ENCODE measurements at regions not wholly inside any gene's neighbourhood (a gene's known extent, or its start where the extent isn't known, plus 50 kb on each side); places are given as distances from the start of the nearest gene placed in this dataset.
"Not testable (repeated sequence)": the region's sequence is repeated elsewhere in the genome, so short reads cannot be mapped to it uniquely, and the experiment has no call there.

DNA sequence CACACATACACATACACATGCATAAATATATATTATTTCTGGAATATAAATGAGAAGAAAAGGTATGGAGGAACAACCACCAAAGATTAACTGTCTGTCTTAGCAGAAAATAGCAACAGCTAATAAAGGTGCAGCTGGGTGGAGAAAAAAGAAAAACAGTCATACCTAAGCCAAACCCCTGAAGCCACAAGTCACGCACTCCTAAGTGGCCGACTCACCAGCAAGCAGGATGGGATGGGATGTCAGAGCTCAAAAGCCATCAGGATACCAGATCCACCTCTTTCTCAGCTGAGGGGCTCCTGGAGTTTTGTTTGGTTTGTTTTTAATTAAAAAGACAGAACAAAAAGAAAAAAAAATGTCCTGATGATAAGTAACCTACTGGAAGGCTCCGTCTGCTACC is 64.7 kb upstream of the HIVEP3 start:
- DNase-seq (ENCODE audit: low read depth in 2 of 2): no peak

DNA sequence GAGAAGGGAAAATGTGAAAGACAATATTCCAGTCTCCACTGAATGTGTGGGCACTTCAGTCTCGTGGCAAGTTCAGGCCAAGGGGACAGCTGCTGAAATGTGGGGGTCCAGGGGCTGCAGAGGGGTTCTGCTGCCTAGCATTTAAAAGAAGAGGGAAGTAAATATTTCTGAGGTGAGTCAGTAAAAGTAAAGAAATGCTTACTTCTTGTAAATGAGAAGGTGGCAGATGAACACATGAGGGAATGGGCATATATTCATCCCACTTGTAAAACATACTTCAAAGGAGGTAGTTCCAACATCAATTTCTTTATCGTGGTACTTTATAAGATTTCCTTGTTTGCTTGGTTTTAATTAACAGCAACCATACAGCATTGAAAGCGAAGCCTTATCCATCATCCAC is 63.1 kb upstream of the HIVEP3 start:
- no peak for DNase-seq (ENCODE audit: low read depth in 2 of 2)

GRCh38 chr1:41980827-41981653 is 62.3 kb upstream of the HIVEP3 start:
- DNase-seq (ENCODE audit: low read depth in 2 of 2): no peak

- DNase-seq (ENCODE audit: low read depth in 2 of 2): no peak
Measured at GRCh38 chr1:41978986-41979385, 60.3 kb upstream of the HIVEP3 start.

GRCh38 chr1:41977326-41977725 is 58.6 kb upstream of the HIVEP3 start:
- DNase-seq (ENCODE audit: low read depth in 2 of 2): no peak

DNA sequence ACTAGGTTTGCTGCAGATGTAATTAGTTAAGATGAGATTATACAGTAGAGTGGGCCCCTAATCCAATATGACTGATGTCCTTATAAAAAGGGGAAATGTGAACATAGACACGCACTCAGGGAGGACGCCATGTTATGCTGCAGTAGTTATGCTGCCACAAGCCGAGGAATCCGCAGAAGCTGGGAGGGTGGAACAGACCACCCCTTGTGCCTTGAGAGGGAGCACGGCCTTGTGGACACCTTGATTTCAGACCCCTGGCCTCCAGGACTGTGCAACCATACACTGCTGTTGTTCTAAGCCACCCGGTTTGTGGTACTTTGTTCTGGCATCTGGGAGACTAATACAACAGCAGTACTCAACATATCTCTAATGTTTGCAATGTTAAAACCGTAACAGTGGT is 57.9 kb upstream of the HIVEP3 start:
- no peak for DNase-seq (ENCODE audit: low read depth in 2 of 2)

DNA sequence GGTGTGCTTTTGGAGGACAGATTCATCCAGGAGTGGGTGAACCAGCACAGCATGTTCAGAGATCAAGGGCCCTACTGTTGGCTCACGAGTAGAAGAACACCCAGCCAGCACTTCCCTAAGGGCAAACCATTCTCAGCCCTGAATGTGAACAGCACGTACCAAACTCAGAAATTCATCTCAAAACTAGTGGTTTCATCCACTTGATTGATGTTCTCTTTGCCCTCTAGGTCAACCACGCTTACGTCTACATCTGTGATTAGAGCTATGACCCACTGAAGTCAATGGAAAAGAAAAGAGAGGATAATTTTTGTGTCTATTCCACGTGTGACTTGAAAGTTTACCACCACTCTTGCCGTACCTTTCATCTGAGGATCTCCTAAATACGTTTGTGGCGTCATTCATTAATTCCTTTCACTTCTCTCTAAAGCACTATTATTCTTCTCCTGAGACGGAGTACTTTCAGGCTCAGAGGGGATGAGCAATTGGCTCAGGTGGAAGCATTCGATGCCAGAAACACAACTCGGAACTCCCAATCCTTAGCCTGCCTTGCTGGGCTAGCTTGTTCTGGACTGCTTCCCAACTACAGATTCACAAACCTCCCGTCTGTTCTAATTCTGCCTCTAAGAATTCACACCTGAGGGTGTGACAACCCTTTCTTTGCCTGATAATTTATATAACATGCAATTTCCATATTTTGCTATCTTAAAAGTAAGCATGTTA is 57.3 kb upstream of the HIVEP3 start:
- DNase-seq (ENCODE audit: low read depth in 2 of 2): no peak

DNA sequence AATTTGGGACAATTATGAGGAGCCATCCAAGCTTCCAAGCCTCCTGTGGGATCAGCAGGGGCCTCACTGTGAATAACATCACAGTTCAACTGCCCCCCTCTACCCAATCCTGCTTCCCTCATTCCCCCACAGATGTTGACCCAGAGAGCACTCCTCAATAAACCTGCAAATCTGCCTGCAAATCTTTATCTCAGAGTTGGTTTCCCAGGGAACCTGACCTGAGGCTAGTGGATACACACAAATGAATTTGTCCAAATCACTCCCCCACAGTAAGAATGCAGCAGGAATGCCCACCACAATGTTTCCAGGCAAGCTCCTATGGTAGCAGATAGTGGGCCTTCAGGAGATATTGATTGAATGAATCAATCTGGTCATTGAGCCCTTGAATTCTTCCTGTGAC is 56.4 kb upstream of the HIVEP3 start:
- no peak for DNase-seq (ENCODE audit: low read depth in 2 of 2)

DNA sequence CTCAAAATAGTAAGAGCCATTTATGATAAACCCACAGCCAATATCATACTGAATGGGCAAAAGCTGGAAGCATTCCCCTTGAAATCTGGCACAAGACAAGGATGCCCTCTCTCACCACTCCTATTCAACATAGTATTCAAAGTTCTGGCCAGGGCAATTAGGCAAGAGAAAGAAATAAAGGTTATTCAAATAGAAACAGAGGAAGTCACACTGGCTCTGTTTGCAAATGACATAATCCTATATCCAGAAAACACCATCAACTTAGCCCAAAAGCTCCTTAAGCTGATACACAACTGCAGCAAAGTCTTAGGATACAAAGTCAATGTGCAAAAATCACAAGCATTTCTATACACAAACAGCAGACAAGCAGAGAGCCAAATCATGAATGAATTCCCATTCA is 49.8 kb upstream of the HIVEP3 start:
- DNase-seq (ENCODE audit: low read depth in 2 of 2): not testable (repeated sequence)
